ENCODE measurements at regions not wholly inside any gene's neighbourhood (a gene's known extent, or its start where the extent isn't known, plus 50 kb on each side); places are given as distances from the start of the nearest gene placed in this dataset.

DNA sequence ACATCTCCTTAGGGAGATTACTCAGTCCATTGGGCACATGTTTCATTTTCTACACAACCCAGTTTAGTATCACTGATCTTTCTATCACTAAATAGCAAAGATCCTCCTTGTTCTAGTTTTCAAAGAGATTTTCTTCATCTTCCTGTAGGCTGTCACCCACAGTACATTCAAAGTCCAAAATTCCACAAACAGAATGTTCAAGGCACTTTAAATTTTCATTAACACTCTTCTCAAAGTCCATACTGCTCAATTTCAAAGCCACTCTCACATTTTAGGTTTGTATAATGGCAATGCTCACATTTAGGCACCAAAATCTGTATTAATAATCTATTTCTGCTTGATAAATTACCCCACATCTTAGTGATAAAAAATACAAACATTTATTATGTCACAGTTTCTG is 152.8 kb downstream of the FSIP2 start:
- DNase-seq (ENCODE audit: low spot score) = no peak

DNA sequence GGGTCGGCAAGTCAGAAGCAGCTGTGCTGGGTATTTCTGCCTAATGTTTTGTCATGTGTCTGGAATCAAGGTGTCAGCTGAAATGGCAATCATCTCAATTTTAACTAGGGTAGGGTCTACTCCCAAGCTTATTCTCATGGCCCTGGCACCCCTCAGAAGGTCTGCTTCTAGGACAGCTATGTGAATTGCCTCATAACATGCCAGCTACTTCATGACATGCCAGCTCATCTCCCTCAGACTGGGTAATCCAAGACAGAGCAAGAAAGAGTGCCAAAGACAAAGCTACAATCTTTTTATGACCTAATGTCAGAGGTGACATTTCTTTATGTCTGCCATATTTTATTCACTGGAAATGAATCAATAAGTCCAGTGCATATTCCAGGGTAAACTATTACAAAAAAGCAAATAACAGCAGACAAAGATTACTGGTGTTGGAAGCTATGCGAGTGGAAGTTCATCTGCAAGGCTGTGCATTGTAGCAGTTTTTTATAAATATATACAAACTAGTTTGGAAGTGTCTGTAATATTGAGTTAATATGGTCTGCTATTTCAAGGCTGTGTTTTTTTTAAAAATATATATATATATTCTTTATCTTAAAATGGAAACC is 153.3 kb downstream of the FSIP2 start:
- no peak for DNase-seq (ENCODE audit: low spot score)

DNA sequence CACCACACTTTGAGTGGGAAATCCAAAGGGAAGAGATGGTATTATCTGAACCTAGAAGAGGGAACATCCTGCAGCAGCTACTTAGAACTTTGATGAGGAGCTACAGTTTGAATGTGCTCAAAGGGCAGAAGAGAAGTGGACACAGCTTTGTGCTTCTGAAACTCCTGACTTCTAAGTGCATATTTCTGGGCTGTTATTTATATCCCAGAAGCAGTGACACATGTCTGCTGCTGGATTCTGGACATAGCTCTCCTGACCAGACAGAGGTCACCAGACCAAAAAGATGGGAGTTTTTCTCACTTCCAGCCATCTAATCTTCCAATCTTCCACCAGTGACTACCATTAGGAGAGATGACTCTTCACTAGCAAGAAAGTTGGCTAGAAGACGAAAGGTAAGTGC is 153.9 kb downstream of the FSIP2 start:
- no peak for DNase-seq (ENCODE audit: low spot score)

DNA sequence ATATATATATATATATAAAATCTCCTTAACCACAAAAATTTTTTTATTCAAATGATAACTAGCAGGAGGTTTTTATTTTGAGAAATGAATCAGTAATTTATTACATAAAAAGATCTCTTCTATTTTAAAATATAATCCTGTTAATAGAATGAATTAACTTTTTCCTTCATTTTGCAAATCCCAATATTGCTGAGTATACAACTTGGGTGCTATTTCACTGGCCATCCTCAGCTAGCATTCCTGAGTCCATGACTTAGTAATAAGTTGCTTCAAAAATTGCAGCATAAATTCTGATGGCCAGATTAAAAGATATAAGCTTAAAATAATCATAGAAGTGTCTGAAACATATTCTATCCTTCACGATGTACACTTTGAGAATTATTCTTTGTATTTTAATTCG is 155.6 kb downstream of the FSIP2 start:
- no peak for DNase-seq (ENCODE audit: low spot score)

DNA sequence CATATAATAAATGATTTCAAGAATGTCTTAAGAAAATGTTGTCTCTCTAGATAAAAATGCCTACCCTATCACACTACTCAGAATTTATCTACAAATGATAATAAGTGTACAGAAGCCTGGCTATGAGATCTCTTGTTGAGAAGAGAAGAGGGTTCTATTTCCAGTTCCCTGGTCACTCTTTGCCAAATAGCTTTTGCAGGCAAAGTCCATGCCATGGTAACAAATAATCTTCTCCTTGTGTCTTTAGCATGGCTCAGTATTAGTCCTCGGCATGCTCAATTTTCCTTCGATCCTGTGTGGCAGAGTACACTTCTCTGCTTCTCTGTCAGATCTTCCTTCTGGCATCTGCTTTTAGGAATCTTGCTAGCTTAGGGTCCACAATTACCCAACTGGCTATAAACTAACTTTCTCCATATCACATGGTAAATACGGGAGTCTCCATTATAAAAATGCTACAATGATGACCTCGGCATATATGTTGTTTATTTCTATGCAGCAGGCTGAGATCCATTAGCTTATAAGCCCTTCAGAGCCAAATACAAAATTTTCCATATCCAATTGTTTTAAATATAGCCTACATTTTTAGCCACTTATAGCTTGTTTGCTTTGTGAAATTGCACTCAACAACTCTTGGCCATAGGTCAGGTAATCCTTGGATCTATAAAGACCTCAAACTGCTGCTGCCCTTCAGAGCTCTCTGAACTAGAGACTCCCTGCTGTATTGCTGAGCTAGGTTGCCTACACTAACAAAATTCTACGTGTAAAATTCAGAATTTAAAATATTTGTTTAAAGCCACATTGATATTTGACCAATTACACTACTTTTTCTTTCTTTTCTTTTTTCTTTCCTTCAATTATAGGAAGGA is 157.5 kb downstream of the FSIP2 start:
- no peak for DNase-seq (ENCODE audit: low spot score)

DNA sequence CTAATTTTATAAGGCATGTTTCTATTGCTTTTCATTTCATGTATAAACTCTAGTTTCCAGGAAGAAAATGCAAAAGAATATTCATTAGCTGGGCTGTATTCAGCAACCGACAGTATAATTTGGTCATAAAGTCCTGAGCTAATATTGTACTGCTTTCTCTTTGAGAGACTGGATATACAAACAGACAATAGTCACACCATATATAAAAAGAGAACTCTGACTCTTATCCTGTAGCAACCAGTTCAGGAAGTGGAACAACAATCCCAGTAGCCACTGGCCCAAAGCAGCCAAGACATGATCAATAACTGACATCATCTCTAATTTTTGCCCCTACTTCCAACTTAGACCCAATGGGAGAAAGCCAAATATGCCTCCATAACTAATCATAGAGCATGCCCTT is 160.8 kb downstream of the FSIP2 start:
- no peak for DNase-seq (ENCODE audit: low spot score)

DNA sequence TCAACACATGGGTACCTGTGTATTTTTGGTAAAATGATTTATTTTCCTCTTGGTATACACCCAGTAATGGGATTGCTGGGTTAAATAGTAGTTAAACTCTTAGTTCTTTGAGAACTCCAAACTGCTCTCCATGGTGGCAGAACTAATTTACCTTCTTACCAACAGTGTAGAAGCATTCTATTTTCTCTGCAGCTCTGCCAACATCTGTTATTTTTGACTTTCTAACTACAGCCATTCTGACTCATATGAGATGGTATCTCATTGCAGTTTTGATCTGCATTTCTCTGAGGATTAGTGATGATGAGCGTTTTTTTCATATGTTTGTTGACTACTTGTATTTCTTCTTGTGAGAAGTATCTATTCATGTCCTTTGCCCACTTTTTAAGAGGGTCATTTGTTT is 180.6 kb downstream of the FSIP2 start:
- no peak for DNase-seq (ENCODE audit: low spot score)

DNA sequence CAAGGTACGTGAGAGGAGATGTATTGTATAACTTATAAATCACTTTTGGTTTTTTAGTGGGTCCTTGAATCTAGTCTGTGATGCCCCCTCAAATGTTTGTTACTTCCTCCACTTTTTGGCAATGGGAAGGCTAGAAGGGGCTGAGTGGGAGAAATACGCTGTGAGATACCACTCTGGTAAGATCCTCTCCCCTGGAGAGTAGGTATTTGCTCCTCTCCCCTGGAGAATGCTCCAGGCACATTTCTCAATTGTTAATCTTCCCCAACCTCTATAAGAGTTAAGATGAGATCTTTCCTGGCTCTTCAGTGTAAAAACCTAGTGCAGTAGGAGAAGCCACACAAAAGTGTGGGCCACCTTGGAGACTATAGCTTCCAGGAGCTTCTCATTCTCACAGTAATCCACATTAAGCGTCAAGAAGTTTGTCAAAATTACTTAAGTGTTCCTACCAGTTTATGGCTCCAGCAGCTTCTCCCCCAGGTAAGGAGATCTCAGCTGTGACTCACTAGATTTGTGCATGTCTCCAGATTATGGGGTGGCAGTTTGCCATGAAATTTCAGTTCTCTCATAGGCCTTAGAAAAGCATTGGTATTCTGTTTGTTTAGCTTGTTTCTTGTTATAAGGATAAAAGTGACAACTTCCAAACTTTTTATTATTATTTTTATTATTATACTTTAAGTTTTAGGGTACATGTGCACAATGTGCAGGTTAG is 182.6 kb downstream of the FSIP2 start:
- DNase-seq (ENCODE audit: low spot score) = no peak

DNA sequence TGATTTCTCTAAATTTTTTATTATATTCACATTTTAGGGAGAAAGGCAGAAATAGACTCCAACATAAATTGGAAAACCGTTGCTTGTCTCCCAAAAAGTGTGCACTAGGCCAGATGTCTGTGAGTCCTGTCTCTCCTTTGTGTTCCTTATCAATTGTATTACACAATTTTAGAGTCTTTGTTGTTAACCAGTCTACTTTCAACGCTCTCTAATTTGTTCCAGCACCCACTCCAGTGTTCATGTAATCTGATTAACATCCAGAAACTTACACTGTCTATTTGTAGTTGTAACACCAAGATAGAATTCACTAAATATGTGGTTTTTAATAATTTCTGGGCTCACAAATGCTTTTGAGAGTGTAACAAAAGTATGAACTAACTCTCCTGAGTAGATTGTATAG is 195.6 kb downstream of the FSIP2 start:
- DNase-seq (ENCODE audit: low spot score) = no peak

DNA sequence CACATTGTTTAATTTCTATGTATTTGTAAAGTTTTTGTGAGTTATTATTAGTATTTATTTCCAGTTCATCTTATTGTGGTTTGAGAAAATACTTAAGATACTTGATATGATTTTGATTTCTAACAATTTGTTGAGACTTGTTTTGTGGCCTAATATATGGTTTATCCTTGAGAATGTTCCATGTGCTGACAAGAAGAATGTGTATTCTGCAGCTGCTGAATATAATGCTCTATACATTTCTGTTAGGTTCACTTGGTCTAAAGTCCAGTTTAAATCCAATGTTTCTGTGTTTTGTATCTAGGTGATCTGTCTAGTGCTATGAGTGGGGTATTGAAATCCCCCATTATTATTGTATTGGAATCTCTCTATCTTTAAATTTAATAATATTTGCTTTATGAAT is 201.3 kb downstream of the FSIP2 start:
- no peak for DNase-seq (ENCODE audit: low spot score)

DNA sequence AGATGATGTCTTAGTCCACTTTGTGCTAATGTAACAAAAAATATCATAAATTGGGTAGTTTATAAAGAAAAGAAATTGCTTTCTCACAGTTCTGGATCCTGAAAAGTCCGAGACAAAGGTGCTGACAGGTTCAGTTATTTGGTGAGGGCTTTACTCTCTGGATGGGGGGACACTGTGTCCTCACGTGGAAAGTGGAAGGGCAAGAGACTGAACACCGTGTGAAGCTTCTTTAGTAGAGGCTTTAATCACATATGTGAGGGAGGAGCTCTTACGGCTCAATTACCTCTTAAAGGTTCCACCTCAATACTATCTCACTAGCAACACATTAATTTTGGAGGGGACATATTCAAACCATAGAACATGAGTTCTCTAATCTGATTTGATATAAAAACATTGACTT is 204.3 kb downstream of the FSIP2 start:
- DNase-seq (ENCODE audit: low spot score) = no peak

DNA sequence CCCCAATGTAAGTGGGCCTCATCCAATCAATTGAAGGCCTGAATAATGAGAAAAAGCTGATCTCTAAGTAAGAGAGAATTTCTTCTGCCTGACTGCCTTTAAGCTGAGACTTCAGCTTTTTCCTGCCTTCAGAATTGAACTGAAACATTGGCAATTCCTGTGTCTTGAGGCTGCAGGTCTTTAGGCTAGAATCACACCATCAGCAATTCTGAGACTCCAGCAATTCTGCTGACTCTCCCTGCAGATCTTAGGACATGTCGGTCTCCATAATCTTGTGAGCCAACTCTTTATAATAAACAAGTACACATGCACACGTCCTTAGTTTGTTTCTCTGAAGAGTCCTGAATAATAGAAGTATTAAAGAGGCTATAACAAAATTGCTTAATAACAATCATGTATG is 209.1 kb downstream of the FSIP2 start:
- DNase-seq (ENCODE audit: low spot score) = no peak

DNA sequence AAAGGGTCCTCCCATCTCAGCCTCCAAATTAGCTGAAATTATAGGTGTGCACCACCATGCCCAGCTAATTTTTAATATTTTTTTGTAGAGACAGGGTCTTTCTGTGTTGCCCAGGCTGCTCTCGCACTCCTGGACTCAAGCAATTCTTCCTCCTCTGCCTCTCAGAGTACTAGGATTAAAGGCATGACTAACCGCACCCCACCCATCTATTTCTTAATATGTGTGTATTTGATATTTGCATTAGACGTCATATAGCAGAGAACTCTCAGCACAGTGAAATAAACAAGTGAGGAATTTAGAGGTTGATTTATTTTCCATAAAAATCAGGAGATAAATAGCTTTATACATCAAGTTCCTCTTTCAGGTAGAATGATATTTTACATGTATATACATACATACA is 213.5 kb downstream of the FSIP2 start:
- no peak for DNase-seq (ENCODE audit: low spot score)

DNA sequence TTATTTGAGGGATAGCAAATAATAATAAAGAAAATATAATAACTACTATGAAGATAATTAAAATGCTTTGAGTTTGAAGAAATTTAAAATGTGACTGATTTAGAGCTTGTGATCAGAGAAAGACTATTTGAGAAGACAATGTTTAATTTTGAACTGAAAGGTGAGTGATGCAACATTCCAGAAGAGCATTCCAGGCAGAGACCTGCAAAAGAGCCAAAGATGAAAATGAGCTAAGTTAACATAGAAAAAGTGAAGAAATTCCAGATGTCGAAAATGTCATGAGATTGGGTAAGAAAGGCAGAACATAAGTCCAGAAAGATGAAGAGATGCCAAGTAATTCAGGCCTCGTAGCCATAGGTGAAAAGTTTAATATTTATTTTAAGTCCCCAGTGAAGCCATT is 215.8 kb downstream of the FSIP2 start:
- no peak for DNase-seq (ENCODE audit: low spot score)

DNA sequence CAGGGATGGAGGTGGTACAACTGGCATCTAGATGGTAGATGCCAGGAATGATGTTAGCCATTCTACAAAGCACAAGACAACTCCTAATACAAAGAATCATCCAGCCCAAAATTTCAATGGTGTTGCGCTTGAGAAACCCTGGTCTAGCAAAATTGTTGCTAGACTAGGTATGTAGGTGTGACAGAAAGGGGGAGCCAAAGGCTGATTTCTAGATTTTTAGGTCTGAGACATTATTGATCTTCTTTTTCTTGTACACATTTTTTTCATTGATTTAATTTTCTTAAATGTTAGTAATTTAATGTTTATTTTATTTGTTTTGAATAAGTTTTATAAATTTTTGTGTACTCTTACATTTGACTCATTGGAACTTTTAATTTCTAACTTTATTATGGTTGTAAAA is 216.4 kb downstream of the FSIP2 start:
- no peak for DNase-seq (ENCODE audit: low spot score)

DNA sequence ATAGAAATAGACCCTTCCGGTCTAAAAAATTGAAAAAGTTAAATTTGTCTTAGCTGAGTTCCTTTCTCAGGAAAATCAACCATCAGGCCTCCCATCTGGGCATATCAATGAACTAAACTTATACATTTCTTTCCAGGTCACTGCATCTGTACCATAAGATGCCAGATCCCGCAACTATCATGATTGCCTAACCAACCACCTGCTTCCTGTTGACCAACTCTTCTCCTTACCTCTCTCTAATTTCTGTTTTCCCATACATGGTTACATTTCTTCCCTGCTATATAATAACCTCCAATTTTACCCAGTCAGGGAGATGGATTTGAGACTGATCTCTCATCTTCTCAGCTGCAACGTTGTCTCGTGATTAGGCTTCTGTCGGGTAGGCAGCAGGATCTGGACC is 228.7 kb downstream of the FSIP2 start:
- no peak for DNase-seq (ENCODE audit: low spot score)

DNA sequence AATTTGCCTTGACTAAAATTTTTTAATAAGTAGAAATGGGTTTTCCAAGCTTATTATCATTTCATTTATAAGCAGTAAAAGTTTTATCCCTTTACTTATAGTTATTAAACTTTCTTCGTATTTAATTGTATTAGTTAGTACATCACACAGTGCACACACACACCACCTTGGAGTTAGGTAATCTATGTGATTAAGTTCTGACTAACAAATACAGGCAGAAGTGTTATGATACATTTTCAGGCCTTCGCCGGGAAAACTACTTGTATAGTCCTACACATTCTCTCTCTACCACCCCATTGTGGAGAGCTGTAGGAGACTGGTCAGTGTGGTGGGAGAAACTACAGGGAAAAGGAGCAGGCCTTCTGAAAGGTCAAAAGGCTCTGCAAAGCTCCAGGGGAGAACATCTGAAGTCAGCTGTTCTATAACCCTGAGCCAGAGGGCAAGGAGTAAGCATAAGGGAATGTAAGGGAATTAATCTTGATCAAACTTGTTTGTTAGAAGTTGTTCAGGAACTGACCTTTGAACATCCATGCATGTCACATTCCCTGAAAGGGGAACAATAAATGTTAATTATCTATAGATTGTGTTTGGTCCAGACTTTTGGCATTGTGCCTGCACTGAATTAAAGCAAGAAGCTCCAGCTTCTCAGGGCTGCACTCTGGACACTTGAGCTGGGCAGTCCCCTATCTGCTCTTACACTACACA is 231.7 kb downstream of the FSIP2 start:
- DNase-seq (ENCODE audit: low spot score) = peak; percentile 37

DNA sequence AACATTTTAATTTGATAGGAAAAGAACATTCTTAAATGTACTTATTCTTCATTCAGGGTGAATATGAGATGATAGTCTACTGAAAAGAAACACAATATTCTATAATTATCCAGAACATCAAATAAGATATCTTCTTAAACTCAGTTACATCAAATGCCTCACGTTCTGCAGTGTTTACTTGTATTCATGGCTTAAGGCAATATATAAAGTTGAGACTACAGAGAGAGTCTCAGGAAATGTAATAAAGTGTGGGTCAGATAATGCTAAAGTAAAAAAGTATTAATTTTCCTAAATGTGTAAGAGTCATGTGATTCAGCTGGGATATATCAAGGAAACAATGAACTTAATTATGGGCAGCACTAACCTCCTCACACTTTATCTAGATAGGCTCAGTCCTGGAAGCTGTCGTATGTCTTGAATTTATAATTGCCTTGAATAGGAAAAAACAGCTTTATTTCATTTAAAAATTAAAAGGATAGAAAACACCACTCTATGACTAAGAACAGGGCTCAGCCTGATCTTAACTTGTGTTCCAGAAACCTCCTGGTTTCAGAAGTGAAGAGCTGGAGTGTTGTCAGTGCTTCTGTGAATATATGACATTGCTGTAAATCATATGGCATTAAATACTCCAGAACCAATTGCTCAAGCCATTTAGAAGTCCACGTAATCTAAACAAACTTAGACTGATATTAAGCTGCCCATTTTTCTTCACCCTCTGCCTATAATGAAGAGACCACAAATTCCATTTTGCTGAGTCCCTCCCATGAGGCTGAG is 240.2 kb downstream of the FSIP2 start:
- DNase-seq (ENCODE audit: low spot score) = no peak

DNA sequence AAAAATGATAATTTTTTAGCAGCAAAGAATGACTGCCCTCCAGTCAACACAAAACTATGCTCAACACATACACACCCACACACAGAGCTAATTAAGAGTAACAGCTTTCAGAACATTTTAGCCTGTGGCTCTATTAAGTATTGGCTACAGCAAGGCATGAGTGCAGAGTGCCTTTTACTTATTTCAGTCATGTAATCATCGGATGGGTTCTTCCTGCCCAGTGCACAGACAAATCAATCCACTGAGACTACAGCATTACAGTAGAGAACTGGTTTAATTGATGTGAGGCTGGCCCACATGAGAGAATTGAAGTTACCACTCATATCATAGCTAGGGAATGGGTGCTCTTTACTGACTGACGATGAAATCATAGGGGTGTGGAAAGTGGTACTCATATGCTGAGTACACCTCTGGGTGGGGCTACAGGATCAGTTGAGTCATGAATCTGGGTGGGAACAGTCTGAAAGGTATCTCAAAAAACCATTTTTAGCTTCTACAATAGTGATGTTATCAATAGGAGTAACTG is 241.0 kb downstream of the FSIP2 start:
- no peak for DNase-seq (ENCODE audit: low spot score)

DNA sequence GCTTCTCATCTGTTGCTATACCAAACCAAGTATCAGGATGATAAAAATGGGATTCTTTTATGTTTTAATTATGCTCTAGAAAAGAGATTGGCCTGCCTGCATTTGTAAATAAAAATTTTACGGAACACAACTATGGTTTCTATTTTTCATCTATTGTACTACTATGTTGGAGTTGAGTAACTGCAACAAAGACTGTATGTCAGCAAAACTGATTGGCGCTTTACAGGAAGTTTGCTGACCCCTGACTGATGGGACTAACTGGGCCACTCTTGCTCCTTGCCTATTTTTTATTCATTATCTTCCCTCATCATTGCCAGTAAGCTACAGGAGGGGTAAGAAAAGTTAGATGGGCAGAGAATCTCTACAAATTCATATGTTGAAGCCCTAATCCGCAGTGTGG is 242.3 kb downstream of the FSIP2 start:
- DNase-seq (ENCODE audit: low spot score) = no peak

DNA sequence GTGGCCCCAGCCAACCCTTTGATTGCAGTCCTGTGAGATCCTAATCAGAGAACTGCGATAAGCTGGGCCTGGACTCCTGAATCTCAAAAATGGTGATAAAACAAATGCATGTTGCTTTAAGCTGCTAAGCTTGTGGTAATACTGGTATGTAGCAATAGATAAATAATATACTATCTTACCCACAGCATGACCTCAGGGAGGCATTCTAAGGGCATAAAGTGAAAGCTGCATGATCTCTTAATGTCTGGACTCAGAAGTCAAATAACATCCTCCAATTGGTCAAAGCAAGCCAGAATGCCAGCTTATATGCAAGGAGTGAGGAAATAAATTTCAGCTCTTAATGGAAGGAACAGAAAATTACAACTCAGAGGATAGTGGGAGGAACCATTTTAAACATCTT is 246.1 kb downstream of the FSIP2 start:
- no peak for DNase-seq (ENCODE audit: low spot score)
